Colonic mucosa (tissue), 4 donors: ENCODE measurements at regions not wholly inside any gene's neighbourhood (a gene's known extent, or its start where the extent isn't known, plus 50 kb on each side); places are given as distances from the start of the nearest gene placed in this dataset.
A peak's percentile ranks its signal among the peaks of the same experiment; 100 is the strongest.

Experiments
- DNase-seq: peaks from one replicate; pipeline ENCODE4 v3.0.0-alpha.2; 2020
- H3K27ac ChIP-seq: fragments of 200-600 bp; one replicate; pipeline ENCODE4 v1.8.0; 2021
- H3K27me3 ChIP-seq: fragments of 200-600 bp; one replicate; pipeline ENCODE4 v1.8.0; 2021
- H3K36me3 ChIP-seq: fragments of 200-600 bp; one replicate; pipeline ENCODE4 v1.8.0; 2021
- H3K4me1 ChIP-seq: fragments of 200-600 bp; one replicate; pipeline ENCODE4 v1.8.0; 2021; ENCODE audit warnings: mild to moderate bottlenecking
- H3K4me3 ChIP-seq: fragments of 200-600 bp; one replicate; pipeline ENCODE4 v1.8.0; 2021
- H3K9ac ChIP-seq, 2 donors: one replicate each; pipeline ENCODE4 v1.7.0; 2013; ENCODE audit warnings: control low read depth in 2 of 2, low read depth in 2 of 2, low read length in 2 of 2
- H3K9me3 ChIP-seq: fragments of 200-600 bp; one replicate; pipeline ENCODE4 v1.8.0; 2021
- intact Hi-C: fragments of 100-400 bp; cut with DNase I; formaldehyde crosslinking; loops from one replicate; pipeline ENCODE4 v1.14.1; 2022
- TF ChIP-seq, protein P1 (sequence below): fragments of 200-600 bp; IDR thresholded peaks from one replicate; pipeline ENCODE4 v1.8.0; 2022; ENCODE audit warnings: antibody characterized with exemption, mild to moderate bottlenecking
- donor health status: healthy.
- donor health status: DM: no; HTN: no; CAD: no.
- donor health status: DM: no; HTN: no; CAD: no.

DNA sequence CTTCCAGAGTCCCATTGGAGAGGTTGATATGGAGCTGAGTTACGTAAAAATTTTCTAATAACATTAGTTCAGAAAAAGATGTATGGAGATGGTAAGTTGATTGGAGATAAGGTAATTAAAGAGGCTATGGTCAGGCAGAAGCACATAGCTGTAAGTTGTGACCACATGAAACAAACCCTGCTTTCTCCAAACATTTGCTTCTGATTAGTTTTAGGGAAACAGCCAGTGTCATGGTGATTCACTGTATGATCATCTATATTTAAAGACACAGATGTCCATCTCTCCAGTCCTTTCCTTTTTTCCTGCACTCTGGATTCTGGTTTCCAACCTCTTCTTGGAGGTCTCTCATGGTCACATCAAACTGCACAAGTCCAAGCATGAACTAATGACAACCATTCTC is 1550.8 kb upstream of the PIK3C3 start:
- Histone ChIP-seq H3K4me3 (no peak overlapping the region), H3K27ac (no peak overlapping the region), H3K36me3 (no peaks in the 10 kb centered on the region), H3K9ac (no peak overlapping the region), H3K9me3 (no peaks in the 10 kb centered on the region), H3K4me1 (no peaks in the 10 kb centered on the region), H3K27me3 (no peaks in the 10 kb centered on the region)
- TF ChIP-seq, protein P1, sequence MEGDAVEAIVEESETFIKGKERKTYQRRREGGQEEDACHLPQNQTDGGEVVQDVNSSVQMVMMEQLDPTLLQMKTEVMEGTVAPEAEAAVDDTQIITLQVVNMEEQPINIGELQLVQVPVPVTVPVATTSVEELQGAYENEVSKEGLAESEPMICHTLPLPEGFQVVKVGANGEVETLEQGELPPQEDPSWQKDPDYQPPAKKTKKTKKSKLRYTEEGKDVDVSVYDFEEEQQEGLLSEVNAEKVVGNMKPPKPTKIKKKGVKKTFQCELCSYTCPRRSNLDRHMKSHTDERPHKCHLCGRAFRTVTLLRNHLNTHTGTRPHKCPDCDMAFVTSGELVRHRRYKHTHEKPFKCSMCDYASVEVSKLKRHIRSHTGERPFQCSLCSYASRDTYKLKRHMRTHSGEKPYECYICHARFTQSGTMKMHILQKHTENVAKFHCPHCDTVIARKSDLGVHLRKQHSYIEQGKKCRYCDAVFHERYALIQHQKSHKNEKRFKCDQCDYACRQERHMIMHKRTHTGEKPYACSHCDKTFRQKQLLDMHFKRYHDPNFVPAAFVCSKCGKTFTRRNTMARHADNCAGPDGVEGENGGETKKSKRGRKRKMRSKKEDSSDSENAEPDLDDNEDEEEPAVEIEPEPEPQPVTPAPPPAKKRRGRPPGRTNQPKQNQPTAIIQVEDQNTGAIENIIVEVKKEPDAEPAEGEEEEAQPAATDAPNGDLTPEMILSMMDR, result no peak
- intact Hi-C loops, result no loop called here
- no peak for DNase-seq

DNA sequence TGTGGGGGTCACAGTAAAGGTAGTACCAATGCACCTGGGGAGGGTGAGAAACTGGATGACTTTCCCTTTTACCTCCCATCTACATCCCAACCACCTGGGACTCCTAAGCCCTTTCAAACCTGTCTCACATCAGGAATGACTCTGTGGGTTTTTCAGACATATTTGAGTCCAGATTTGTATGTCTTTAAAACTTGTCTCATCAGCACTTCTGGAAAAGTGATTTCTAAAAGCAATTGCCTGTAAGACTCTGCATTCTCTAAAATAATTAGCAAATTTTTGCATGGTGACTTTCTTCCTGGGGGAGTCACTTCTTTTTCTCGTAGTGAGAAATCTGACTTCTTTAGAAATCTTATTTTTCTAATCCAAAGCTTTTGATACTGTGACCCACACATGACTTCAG is 1553.0 kb upstream of the PIK3C3 start:
- Histone ChIP-seq H3K9me3 (no peaks in the 10 kb centered on the region), H3K27ac (no peak overlapping the region), H3K4me3 (no peak overlapping the region), H3K27me3 (no peaks in the 10 kb centered on the region), H3K36me3 (no peaks in the 10 kb centered on the region), H3K4me1 (no peaks in the 10 kb centered on the region), H3K9ac (no peak overlapping the region)
- intact Hi-C loops, result no loop called here
- TF ChIP-seq, protein P1, result no peak
- DNase-seq, result no peak

DNA sequence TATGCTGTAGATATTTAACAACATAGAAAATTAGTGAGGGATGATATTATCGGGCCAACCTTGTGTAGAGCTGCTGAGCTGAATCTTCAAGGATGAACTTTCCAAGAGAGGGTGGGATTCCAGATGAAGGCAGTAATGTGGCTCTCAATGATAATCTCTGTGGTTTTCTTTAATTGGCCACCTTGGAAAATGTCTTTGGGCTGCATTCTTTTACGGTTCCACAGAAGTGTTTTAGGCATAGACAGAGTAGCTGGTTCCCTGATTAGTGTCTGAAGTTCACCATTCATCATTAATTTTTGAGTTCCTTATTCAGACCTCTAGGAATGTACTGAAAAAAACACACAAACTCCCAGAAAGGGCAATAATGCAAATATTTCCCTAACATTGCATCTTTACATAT is 1566.9 kb upstream of the PIK3C3 start:
- Histone ChIP-seq H3K9me3 (no peaks in the 10 kb centered on the region), H3K9ac (no peak overlapping the region), H3K27me3 (no peaks in the 10 kb centered on the region), H3K4me3 (no peak overlapping the region), H3K36me3 (no peaks in the 10 kb centered on the region), H3K4me1 (peaks cover 4% of the 10 kb centered on the region), H3K27ac (peak overlapping the region; percentile 16)
- intact Hi-C loops, result no loop called here
- TF ChIP-seq, protein P1, result no peak
- DNase-seq, result no peak

DNA sequence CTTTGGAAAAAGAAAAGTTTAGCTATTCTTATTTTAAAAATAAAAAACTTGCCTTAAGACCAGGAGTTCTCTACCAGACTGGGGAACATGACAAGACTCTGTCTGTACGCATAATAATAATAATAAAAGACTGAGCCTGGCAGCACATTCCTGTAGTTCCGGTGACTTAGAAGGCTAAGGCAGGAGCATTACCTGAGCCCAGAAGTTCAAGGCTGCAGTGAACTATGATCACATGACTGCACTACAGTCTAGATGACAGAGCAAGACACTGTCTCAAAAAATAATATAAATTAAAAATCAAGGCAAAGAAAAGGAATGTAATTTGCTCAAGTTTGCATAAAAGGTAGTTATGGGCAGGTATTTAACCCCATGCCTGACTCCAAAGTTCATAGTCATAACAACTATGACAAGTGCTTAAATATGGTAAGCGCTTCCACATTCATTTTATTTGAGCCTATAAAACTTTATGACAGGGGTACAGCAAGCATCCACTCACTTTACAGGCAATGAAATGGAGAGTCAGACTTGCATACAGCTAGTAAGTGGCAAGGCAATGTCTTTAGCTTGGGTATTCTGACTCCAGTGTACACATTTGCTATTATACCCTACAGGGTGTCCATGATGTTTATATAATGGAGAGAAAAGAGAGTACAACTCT is 1567.8 kb upstream of the PIK3C3 start:
- H3K4me1 ChIP-seq, result peaks cover 4% of the 10 kb centered on the region
- H3K27me3 ChIP-seq, result no peaks in the 10 kb centered on the region
- intact Hi-C loops, result no loop called here
- H3K9ac ChIP-seq, result no peak overlapping the region
- TF ChIP-seq, protein P1, result no peak
- no peak overlapping the region for H3K4me3 ChIP-seq
- H3K36me3 ChIP-seq, result no peaks in the 10 kb centered on the region
- H3K27ac ChIP-seq, result peak overlapping the region; percentile 40
- H3K9me3 ChIP-seq, result no peaks in the 10 kb centered on the region
- peak; percentile 21 for DNase-seq

DNA sequence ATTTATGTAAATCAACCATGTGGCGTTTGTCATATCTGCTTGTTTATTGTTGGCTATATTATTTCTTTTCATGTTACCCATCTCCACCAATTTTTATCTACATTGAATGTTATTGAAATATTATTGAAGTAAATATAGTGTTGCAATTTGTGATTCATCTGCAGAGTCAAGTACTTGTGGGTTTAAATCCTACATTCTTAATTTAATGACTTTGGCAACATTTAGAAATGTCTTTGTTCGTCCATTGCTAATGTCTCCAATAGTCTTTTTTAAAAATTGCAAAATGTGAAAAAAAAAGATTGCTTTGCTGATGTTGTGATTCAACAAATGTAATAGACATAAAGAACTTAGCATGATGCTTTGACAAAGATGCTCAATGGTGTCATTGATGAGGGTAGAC is 1572.8 kb upstream of the PIK3C3 start:
- no peaks in the 10 kb centered on the region for H3K4me1 ChIP-seq
- H3K36me3 ChIP-seq, result no peaks in the 10 kb centered on the region
- H3K9ac ChIP-seq, result no peak overlapping the region
- TF ChIP-seq, protein P1, result no peak
- H3K27me3 ChIP-seq, result no peaks in the 10 kb centered on the region
- no peaks in the 10 kb centered on the region for H3K9me3 ChIP-seq
- no peak overlapping the region for H3K27ac ChIP-seq
- DNase-seq, result no peak
- intact Hi-C loops, result no loop called here
- no peak overlapping the region for H3K4me3 ChIP-seq
